IMR-90 (cell line): ENCODE measurements at regions not wholly inside any gene's neighbourhood (a gene's known extent, or its start where the extent isn't known, plus 50 kb on each side); places are given as distances from the start of the nearest gene placed in this dataset.

Source experiments
- ATAC-seq: fragments of 200-7000 bp; cut with Tn5 transposase; 2 replicates; pipeline ENCODE4 v1.9.1; 2020; ENCODE audit warnings: low read depth, mild to moderate bottlenecking, moderate library complexity
- BruUV-seq: library from RNA; stranded (reverse); fragments of 400-500 nt; replicated peaks from 2 replicates; lab custom pipeline; 2021; lab: Mats Ljungman, UMichigan
- CTCF ChIA-PET: fragments of 300-600 bp; formaldehyde crosslinking; extraction: SDS; loops from one replicate; lab custom pipeline; 2021; ENCODE audit warnings: antibody characterized with exemption; lab: Yijun Ruan, JAX
- POLR2A ChIA-PET: fragments of 300-600 bp; sonication (Branson Sonifier 250); formaldehyde crosslinking; loops from one replicate; lab custom pipeline; 2022; ENCODE audit warnings: antibody characterized with exemption; ENCODE audit not compliant: unreplicated experiment; lab: Charles Lee
- DNase-seq: peaks from one replicate; pipeline ENCODE4 v3.0.0; 2013
- H2AFZ ChIP-seq: replicated peaks from 2 replicates; pipeline ENCODE3; 2013; ENCODE audit warnings: low read length, mild to moderate bottlenecking; ENCODE audit not compliant: poor library complexity
- H2AK5ac ChIP-seq: 2 replicates; pipeline ENCODE4 v1.6.1; 2013; ENCODE audit warnings: low read depth, low read length, inconsistent platforms
- H2AK9ac ChIP-seq: replicated peaks from 2 replicates; pipeline ENCODE3; 2013; ENCODE audit warnings: mild to moderate bottlenecking, low read depth, low read length, moderate library complexity; ENCODE audit not compliant: poor library complexity
- H2BK120ac ChIP-seq: 2 replicates; pipeline ENCODE4 v1.6.1; 2013; ENCODE audit warnings: low read depth, low read length, inconsistent platforms
- H2BK15ac ChIP-seq: 3 replicates; pipeline ENCODE4 v1.6.1; 2013; ENCODE audit warnings: low read depth, low read length, inconsistent platforms
- H2BK20ac ChIP-seq: 2 replicates; pipeline ENCODE4 v1.6.1; 2013; ENCODE audit warnings: low read depth, mild to moderate bottlenecking, inconsistent platforms, low read length, moderate library complexity
- H2BK5ac ChIP-seq: 2 replicates; pipeline ENCODE4 v1.6.1; 2013; ENCODE audit warnings: mild to moderate bottlenecking, low read depth, low read length, inconsistent platforms; ENCODE audit not compliant: poor library complexity, severe bottlenecking
- H3K14ac ChIP-seq: replicated peaks from 2 replicates; pipeline ENCODE4 v1.6.1; 2013; ENCODE audit warnings: low read depth, low read length, inconsistent platforms
- H3K18ac ChIP-seq: 2 replicates; pipeline ENCODE4 v1.6.1; 2013; ENCODE audit warnings: low read depth, low read length, control low read depth
- H3K23ac ChIP-seq: 2 replicates; pipeline ENCODE4 v1.6.1; 2013; ENCODE audit warnings: low read depth, low read length, inconsistent platforms
- H3K27ac ChIP-seq: 2 replicates; pipeline ENCODE4 v1.5.1; 2013; ENCODE audit warnings: mild to moderate bottlenecking, control low read depth, low read length; ENCODE audit not compliant: insufficient read depth
- H3K27me3 ChIP-seq: 2 replicates; pipeline ENCODE4 v1.6.1; 2013; ENCODE audit warnings: low read length; ENCODE audit not compliant: control insufficient read depth, insufficient read depth
- H3K36me3 ChIP-seq: 2 replicates; pipeline ENCODE4 v1.6.1; 2013; ENCODE audit warnings: low read length, mixed read lengths; ENCODE audit not compliant: control insufficient read depth, insufficient read depth
- H3K4ac ChIP-seq: 2 replicates; pipeline ENCODE4 v1.6.1; 2013; ENCODE audit warnings: low read depth, low read length, inconsistent platforms
- H3K4me1 ChIP-seq: 2 replicates; pipeline ENCODE4 v1.6.1; 2013; ENCODE audit warnings: low read length, mixed read lengths; ENCODE audit not compliant: control insufficient read depth, insufficient read depth
- H3K4me2 ChIP-seq: 2 replicates; pipeline ENCODE4 v1.6.1; 2013; ENCODE audit warnings: low read depth, mild to moderate bottlenecking, control low read depth, low read length, moderate library complexity
- H3K4me3 ChIP-seq: 2 replicates; pipeline ENCODE4 v1.5.1; 2013; ENCODE audit warnings: low read depth, mild to moderate bottlenecking, control low read depth, low read length, moderate library complexity; ENCODE audit not compliant: insufficient read depth
- H3K56ac ChIP-seq: 2 replicates; pipeline ENCODE4 v1.6.1; 2013; ENCODE audit warnings: low read length, inconsistent platforms; ENCODE audit not compliant: insufficient read depth; ENCODE audit errors: extremely low read depth
- H3K79me1 ChIP-seq, 2 experiments: 2 replicates each; pipeline ENCODE4 v1.6.1; 2013; ENCODE audit warnings: low read length in 2 of 2, inconsistent platforms in 1 of 2, low read depth in 1 of 2
- H3K9ac ChIP-seq: 2 replicates; pipeline ENCODE4 v1.6.1; 2013; ENCODE audit warnings: low read depth, low read length, control low read depth
- H3K9me1 ChIP-seq: 2 replicates; pipeline ENCODE4 v1.6.1; 2013; ENCODE audit warnings: low read length, inconsistent platforms; ENCODE audit not compliant: insufficient read depth
- H3K9me3 ChIP-seq: 2 replicates; pipeline ENCODE4 v1.6.1; 2013; ENCODE audit warnings: low read length; ENCODE audit not compliant: control insufficient read depth, insufficient read depth
- H4K20me1 ChIP-seq: 2 replicates; pipeline ENCODE4 v1.6.1; 2013; ENCODE audit warnings: low read length, inconsistent platforms; ENCODE audit not compliant: insufficient read depth
- H4K5ac ChIP-seq: 2 replicates; pipeline ENCODE4 v1.6.1; 2013; ENCODE audit warnings: mild to moderate bottlenecking, low read depth, low read length, control low read depth
- H4K8ac ChIP-seq, 2 experiments: 2 replicates each; pipeline ENCODE4 v1.6.1; 2013; ENCODE audit warnings: low read depth in 2 of 2, low read length in 2 of 2, control low read depth in 1 of 2, inconsistent platforms in 1 of 2
- H4K91ac ChIP-seq: 2 replicates; pipeline ENCODE4 v1.6.1; 2013; ENCODE audit warnings: low read depth, low read length, inconsistent platforms; ENCODE audit not compliant: insufficient read depth
- BHLHE40 ChIP-seq: fragments of 150-350 bp; IDR thresholded peaks from 2 replicates; pipeline ENCODE4 v1.6.1; 2016; ENCODE audit warnings: mild to moderate bottlenecking, low read depth, low read length
- CEBPB ChIP-seq: IDR thresholded peaks from 2 replicates; pipeline ENCODE4 v1.6.1; 2012; ENCODE audit warnings: low read depth, low read length, improper control_type of control experiment
- CHD1 ChIP-seq: IDR thresholded peaks from 2 replicates; pipeline ENCODE4 v1.6.1; 2012; ENCODE audit warnings: low read depth, low read length, improper control_type of control experiment
- FOS ChIP-seq: fragments of 150-350 bp; IDR thresholded peaks from 2 replicates; pipeline ENCODE4 v1.6.1; 2016; ENCODE audit warnings: low read depth, low read length
- MXI1 ChIP-seq: IDR thresholded peaks from 2 replicates; pipeline ENCODE4 v1.6.1; 2012; ENCODE audit warnings: low read depth, mild to moderate bottlenecking, low read length, moderate library complexity, borderline replicate concordance
- NFE2L2 ChIP-seq: fragments of 150-350 bp; IDR thresholded peaks from 2 replicates; pipeline ENCODE4 v1.6.1; 2016; ENCODE audit warnings: low read depth, mild to moderate bottlenecking, low read length
- POLR2A ChIP-seq: IDR thresholded peaks from 2 replicates; pipeline ENCODE4 v1.6.1; 2012; ENCODE audit warnings: mild to moderate bottlenecking, low read depth, low read length
- SMC3 ChIP-seq: fragments of 150-350 bp; IDR thresholded peaks from 2 replicates; pipeline ENCODE4 v1.6.1; 2016; ENCODE audit warnings: low read depth, mild to moderate bottlenecking, antibody characterized with exemption, low read length, moderate library complexity
- WGBS, 2 experiments: methylation state at CpG; one replicate each; pipeline versions ENCODE4 v1.1.5 to v1.1.7; 2013; ENCODE audit warnings: missing lambda C conversion rate in 2 of 2; ENCODE audit not compliant: insufficient read length in 1 of 2; ENCODE audit errors: extremely low coverage in 2 of 2; 5-methylcytosine and 5-hydroxymethylcytosine counted together
- dilution Hi-C: fragments of 300-500 bp; cut with HindIII; formaldehyde crosslinking; loops from one replicate; pipeline ENCODE4 v1.14.3; 2018; ENCODE audit warnings: low sequenced_read_pairs; ENCODE audit not compliant: unreplicated experiment
- in situ Hi-C: fragments of 300-500 bp; cut with MboI; formaldehyde crosslinking; loops from 3 replicates; pipeline ENCODE4 v1.14.3; 2019; ENCODE audit warnings: low sequenced_read_pairs, inconsistent platforms, mixed read lengths
- intact Hi-C: fragments of 100-400 bp; cut with micrococcal nuclease; formaldehyde crosslinking; loops from 2 replicates; pipeline ENCODE4 v1.10.0; 2022

GRCh38 chr9:79006546-79006945 is 565.2 kb upstream of the TLE4 start:
- Histone ChIP-seq H4K8ac (no peak overlapping the region), H3K27ac (no peak overlapping the region), H3K4ac (no peak overlapping the region), H3K9ac (no peak overlapping the region), H3K27me3 (no peaks in the 10 kb centered on the region), H4K91ac (no peak overlapping the region), H3K9me1 (no peaks in the 10 kb centered on the region), H3K14ac (no peak overlapping the region), H3K23ac (no peak overlapping the region), H3K18ac (no peak overlapping the region), H4K5ac (peak overlapping the region; percentile 75; the same call in 1 of the 2 replicates), H2AK9ac (no peak overlapping the region), H2AFZ (no peak overlapping the region), H3K36me3 (no peaks in the 10 kb centered on the region), H3K56ac (no peak overlapping the region), H4K20me1 (no peaks in the 10 kb centered on the region), H2BK15ac (0 out of 3 replicates have a peak overlapping the region, but pooled peaks have one; percentile 15), H3K9me3 (no peaks in the 10 kb centered on the region), H3K4me3 (no peak overlapping the region), H2AK5ac (no peak overlapping the region), H2BK5ac (no peak overlapping the region), H3K4me2 (no peak overlapping the region), H3K79me1 (no peaks in the 10 kb centered on the region), H2BK20ac (0 out of 2 replicates have a peak overlapping the region, but pooled peaks have one; percentile 26), H3K4me1 (no peaks in the 10 kb centered on the region), H2BK120ac (no peak overlapping the region)
- dilution Hi-C loops (no loop called here), in situ Hi-C loops (no loop called here), intact Hi-C loops (no loop called here)
- ATAC-seq (no peak), DNase-seq (no peak)
- WGBS, 2 experiments: 95% methylated on average over 3 of the region's 4 CpGs; no CpG with 5 or more reads in 1 of the 2 experiments
- ChIA-PET POLR2A (no interaction called here), CTCF (no interaction called here)
- BruUV-seq: no TSS peak
- no peak for TF ChIP-seq CEBPB
- TF ChIP-seq MXI1: no peak
- no peak for TF ChIP-seq SMC3
- no peak for TF ChIP-seq FOS
- TF ChIP-seq CHD1: no peak
- no peak for TF ChIP-seq POLR2A
- TF ChIP-seq NFE2L2: no peak
- no peak for TF ChIP-seq BHLHE40
